Stomach (tissue), 8 donors: ENCODE measurements at regions not wholly inside any gene's neighbourhood (a gene's known extent, or its start where the extent isn't known, plus 50 kb on each side); places are given as distances from the start of the nearest gene placed in this dataset.

Experiments used
- DNase-seq, 2 donors: peaks; one replicate each; pipeline versions ENCODE4 v3.0.0 to v3.0.0-alpha.2; 2013 to 2019
- H3K27ac ChIP-seq, 5 donors: fragments of 200-600 bp in 4 of 5; sonication (generic) in 4 of 5; one replicate each; pipeline ENCODE4 v1.5.1; 2013 to 2019; ENCODE audit warnings: mild to moderate bottlenecking in 1 of 5, moderate library complexity in 1 of 5
- H3K27me3 ChIP-seq, 3 donors: fragments of 200-600 bp; sonication (generic); one replicate each; pipeline ENCODE4 v1.5.1; 2017 to 2019; ENCODE audit warnings: mixed run types in 1 of 3
- H3K36me3 ChIP-seq, 4 donors: fragments of 200-600 bp; sonication (generic); 1 replicate in 3 of 4; 2 replicates in 1 of 4; pipeline ENCODE4 v1.5.1; 2016 to 2019
- H3K4me1 ChIP-seq, 4 donors: fragments of 200-600 bp; sonication (generic); one replicate each; pipeline ENCODE4 v1.5.1; 2016 to 2019
- H3K4me3 ChIP-seq, 4 donors: fragments of 200-600 bp; sonication (generic) in 3 of 4; one replicate each; pipeline ENCODE4 v1.5.1; 2016 to 2019; ENCODE audit warnings: mild to moderate bottlenecking in 1 of 4
- H3K9me3 ChIP-seq, 4 donors: fragments of 200-600 bp; sonication (generic); one replicate each; pipeline ENCODE4 v1.5.1; 2016 to 2019
- CTCF ChIP-seq, 7 experiments: fragments of 450-650 bp in 4 of 7; fragments of 200-600 bp in 3 of 7; sonication (generic) in 3 of 7; IDR thresholded peaks; one replicate each; pipeline ENCODE4 v1.5.1; 2016 to 2019; ENCODE audit warnings: antibody characterized with exemption in 7 of 7, control low read depth in 2 of 7, mild to moderate bottlenecking in 1 of 7
- EP300 ChIP-seq: sonication (generic); formaldehyde crosslinking; IDR thresholded peaks from one replicate; pipeline ENCODE4 v1.6.1; 2017; ENCODE audit warnings: antibody characterized with exemption
- POLR2A ChIP-seq, 4 donors: fragments of 450-650 bp; IDR thresholded peaks; one replicate each; pipeline ENCODE4 v1.6.1; 2016; ENCODE audit warnings: antibody characterized with exemption in 4 of 4, control low read depth in 2 of 4, mild to moderate bottlenecking in 1 of 4, moderate library complexity in 1 of 4
- POLR2AphosphoS5 ChIP-seq, 3 donors: sonication (generic); formaldehyde crosslinking; IDR thresholded peaks; one replicate each; pipeline ENCODE4 v1.6.1; 2016; ENCODE audit warnings: antibody characterized with exemption in 3 of 3
- WGBS, 5 donors: extraction: QIAGEN DNeasy Blood & Tissue Kit in 3 of 5; methylation state at CpG; one replicate each; pipeline versions ENCODE4 v1.1.5 to v1.1.7; 2013 to 2018; 5-methylcytosine and 5-hydroxymethylcytosine counted together
- intact Hi-C: fragments of 100-400 bp; cut with DNase I; formaldehyde crosslinking; loops from one replicate; pipeline ENCODE4 v1.15.1; 2023; ENCODE audit warnings: low total_unique reads
- donor health status: healthy with polysubstance abuse.
- donor health status: Bipolar disorder and iron deficiency.
- donor health status: healthy.

DNA sequence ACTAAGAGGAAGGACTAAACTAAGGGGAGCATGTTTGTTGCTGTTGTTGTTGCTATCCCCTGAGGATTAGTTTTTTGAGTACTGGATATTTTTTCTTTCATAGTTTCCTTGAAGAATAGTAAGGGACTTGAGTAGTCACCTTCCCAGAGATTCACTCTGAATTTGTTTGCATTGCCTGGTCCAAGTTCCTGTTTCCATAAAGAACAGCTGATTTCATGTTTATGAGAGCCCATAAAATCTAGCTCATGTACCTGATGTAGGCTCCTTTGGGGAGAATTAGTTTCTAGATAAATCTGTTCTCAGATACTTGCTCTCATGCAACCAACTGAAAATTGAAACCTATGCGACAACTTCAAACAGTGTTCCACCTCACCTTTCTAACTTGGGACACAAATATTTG is 464.4 kb upstream of the MBL2 start:
- H3K27ac ChIP-seq, result no peak overlapping the region
- no peak for TF ChIP-seq CTCF (IDR thresholded peaks at IDR 0.05)
- no peak for TF ChIP-seq POLR2A (IDR thresholded peaks at IDR 0.05)
- no peak for TF ChIP-seq EP300
- no peak for TF ChIP-seq POLR2AphosphoS5 (IDR thresholded peaks at IDR 0.05)
- no peak for DNase-seq
- H3K4me3 ChIP-seq, result no peak overlapping the region
- intact Hi-C loops, result no loop called here
- H3K4me1 ChIP-seq, result no peaks in the 10 kb centered on the region
- H3K9me3 ChIP-seq, result no peaks in the 10 kb centered on the region
- no peaks in the 10 kb centered on the region for H3K27me3 ChIP-seq
- 96 to 100% (median 97%) methylated on average over 1 of the region's 1 CpG for WGBS, 5 donors
- H3K36me3 ChIP-seq, result no peaks in the 10 kb centered on the region

DNA sequence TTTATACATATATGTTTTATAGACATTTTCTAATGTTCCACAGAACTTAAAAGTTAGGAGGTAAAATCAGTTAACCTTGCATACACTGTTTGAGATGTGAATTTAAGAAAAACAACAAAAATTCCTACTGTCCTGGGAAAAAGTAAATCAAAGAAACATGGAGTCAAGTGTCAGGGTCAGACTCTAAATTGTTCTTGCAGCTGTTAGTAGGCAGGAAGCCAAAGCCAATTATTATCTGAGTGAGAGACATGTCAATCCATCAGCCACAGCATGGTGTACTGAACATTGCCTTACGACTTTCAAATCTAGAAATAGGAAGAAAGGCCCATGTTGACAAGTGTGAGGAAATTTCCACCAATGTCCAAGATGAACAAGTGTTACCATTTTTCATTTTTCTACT is 461.2 kb upstream of the MBL2 start:
- H3K27ac ChIP-seq, result no peak overlapping the region
- TF ChIP-seq EP300 (no peak), POLR2A (IDR thresholded peaks at IDR 0.05) (no peak), CTCF (IDR thresholded peaks at IDR 0.05) (no peak), POLR2AphosphoS5 (IDR thresholded peaks at IDR 0.05) (no peak)
- H3K4me1 ChIP-seq, result no peaks in the 10 kb centered on the region
- intact Hi-C loops, result no loop called here
- no peaks in the 10 kb centered on the region for H3K27me3 ChIP-seq
- H3K4me3 ChIP-seq, result no peak overlapping the region
- H3K36me3 ChIP-seq, result no peaks in the 10 kb centered on the region
- 32 to 50% (median 35%) methylated on average over 1 of the region's 1 CpG for WGBS, 5 donors
- H3K9me3 ChIP-seq, result no peaks in the 10 kb centered on the region
- DNase-seq, result no peak

- whole genome bisulfite sequencing, 5 donors, result 44 to 48% (median 47%) methylated on average over 2 of the region's 2 CpGs
Measured at GRCh38 chr10:53230651-53231050, 458.1 kb upstream of the MBL2 start.

DNA sequence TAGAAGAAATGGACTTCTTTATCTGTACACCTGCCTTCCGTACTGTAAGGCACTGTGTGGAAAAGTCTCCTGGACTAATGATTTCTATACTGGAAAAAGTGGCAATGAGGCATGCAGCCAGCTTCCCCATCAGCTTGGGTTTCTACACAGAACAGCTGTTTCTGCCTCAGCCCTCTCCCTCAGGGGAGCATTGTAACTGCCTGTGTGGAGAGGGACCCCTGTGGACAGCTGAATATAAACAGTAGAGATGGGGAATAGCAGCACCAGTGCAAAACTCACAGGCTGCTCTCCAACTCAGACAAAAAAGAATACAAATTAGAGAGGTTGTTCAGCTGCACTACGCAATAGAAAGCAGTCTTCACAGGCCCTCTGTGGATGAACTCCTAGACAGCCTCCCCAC is 451.3 kb upstream of the MBL2 start:
- H3K36me3 ChIP-seq, result no peaks in the 10 kb centered on the region
- H3K4me3 ChIP-seq, result no peak overlapping the region
- peaks cover 0 to 9% (median 3%) of the 10 kb centered on the region in 4 donors for H3K9me3 ChIP-seq
- H3K27ac ChIP-seq, result no peak overlapping the region
- H3K4me1 ChIP-seq, result no peaks in the 10 kb centered on the region
- peak in 1 of 2 donors; percentile 39 for DNase-seq
- WGBS, 5 donors, result 68 to 78% (median 72%) methylated on average over 2 of the region's 2 CpGs
- H3K27me3 ChIP-seq, result no peaks in the 10 kb centered on the region
- intact Hi-C loops, result no loop called here
- TF ChIP-seq EP300, result no peak
- no peak for TF ChIP-seq POLR2AphosphoS5 (IDR thresholded peaks at IDR 0.05)
- no peak for TF ChIP-seq POLR2A (IDR thresholded peaks at IDR 0.05)
- TF ChIP-seq CTCF (IDR thresholded peaks at IDR 0.05), result no peak

More at GRCh38 chr10:53230651-53231050, 458.1 kb upstream of the MBL2 start:
- H3K27ac ChIP-seq, result no peak overlapping the region
- TF ChIP-seq POLR2AphosphoS5 (IDR thresholded peaks at IDR 0.05) (no peak), EP300 (no peak), CTCF (IDR thresholded peaks at IDR 0.05) (no peak), POLR2A (IDR thresholded peaks at IDR 0.05) (no peak)
- H3K36me3 ChIP-seq, result no peaks in the 10 kb centered on the region
- no peaks in the 10 kb centered on the region for H3K9me3 ChIP-seq
- DNase-seq, result no peak
- H3K27me3 ChIP-seq, result no peaks in the 10 kb centered on the region
- H3K4me1 ChIP-seq, result no peaks in the 10 kb centered on the region
- intact Hi-C loops, result no loop called here
- H3K4me3 ChIP-seq, result no peak overlapping the region
